Fibroblast of villous mesenchyme (primary cell): ENCODE measurements at regions not wholly inside any gene's neighbourhood (a gene's known extent, or its start where the extent isn't known, plus 50 kb on each side); places are given as distances from the start of the nearest gene placed in this dataset.

Experiments
- DNase-seq: peaks from one replicate; pipeline ENCODE4 v3.0.0-alpha.2; 2010; ENCODE audit warnings: low read depth
- H3K4me3 ChIP-seq: 2 replicates; pipeline ENCODE4 v1.5.1; 2011; ENCODE audit warnings: low read depth, mild to moderate bottlenecking, low read length
- TF ChIP-seq, protein P1 (sequence below): IDR thresholded peaks from 2 replicates; pipeline ENCODE4 v1.5.1; 2012; ENCODE audit warnings: low read depth, mild to moderate bottlenecking, low read length; ENCODE audit not compliant: insufficient read depth

DNA sequence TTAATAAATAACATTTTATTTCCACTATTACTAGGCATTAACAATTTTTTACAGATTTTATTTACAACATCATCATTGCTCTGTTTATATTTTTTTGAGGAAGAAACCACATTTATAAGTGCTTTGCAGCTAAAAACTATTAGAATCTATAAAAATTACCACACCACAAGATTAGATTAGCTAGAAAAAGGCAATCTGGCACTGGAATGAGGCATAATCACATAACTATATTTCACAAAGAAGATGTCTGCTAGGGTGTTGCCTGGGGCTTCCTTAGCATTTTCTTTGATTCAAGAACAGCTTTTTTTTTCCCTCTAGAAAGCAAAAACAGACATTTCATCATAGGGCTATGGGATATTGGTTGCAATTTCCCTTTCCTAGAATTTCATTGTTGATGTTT lies 2169.2 kb downstream of the MRPL39 start:
- TF ChIP-seq, protein P1, sequence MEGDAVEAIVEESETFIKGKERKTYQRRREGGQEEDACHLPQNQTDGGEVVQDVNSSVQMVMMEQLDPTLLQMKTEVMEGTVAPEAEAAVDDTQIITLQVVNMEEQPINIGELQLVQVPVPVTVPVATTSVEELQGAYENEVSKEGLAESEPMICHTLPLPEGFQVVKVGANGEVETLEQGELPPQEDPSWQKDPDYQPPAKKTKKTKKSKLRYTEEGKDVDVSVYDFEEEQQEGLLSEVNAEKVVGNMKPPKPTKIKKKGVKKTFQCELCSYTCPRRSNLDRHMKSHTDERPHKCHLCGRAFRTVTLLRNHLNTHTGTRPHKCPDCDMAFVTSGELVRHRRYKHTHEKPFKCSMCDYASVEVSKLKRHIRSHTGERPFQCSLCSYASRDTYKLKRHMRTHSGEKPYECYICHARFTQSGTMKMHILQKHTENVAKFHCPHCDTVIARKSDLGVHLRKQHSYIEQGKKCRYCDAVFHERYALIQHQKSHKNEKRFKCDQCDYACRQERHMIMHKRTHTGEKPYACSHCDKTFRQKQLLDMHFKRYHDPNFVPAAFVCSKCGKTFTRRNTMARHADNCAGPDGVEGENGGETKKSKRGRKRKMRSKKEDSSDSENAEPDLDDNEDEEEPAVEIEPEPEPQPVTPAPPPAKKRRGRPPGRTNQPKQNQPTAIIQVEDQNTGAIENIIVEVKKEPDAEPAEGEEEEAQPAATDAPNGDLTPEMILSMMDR: no peak
- no peak for DNase-seq

DNA sequence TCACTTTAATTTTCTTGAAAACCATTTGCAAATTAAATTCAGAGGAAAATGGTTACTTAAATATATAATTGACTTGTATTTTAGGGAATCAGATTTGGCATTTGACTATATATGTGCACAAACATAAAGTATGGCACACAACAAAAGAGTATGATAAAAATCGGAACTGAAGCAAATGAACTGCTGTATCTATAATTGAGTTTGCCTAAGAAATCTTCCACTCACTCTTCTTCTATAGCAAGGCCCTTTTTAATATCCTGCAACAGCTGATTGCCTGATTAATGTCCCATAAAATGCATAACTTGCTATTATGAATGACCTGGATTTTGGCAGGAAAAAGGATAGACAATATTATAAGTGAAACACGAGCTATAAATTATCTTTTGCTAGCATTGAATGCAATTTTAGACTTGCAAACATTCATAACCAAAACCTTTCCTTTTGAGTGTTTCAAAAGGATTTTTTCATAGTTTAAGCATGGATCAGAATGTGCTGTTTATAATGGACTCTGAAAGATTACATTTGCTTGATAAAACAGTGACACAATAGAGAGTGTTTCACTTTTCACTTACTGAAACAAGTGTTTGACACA lies 2204.3 kb downstream of the MRPL39 start:
- H3K4me3 ChIP-seq: no peak overlapping the region
- TF ChIP-seq, protein P1: no peak
- no peak for DNase-seq

More for the DNA sequence above, 2169.2 kb downstream of the MRPL39 start:
- H3K4me3 ChIP-seq: no peak overlapping the region

DNA sequence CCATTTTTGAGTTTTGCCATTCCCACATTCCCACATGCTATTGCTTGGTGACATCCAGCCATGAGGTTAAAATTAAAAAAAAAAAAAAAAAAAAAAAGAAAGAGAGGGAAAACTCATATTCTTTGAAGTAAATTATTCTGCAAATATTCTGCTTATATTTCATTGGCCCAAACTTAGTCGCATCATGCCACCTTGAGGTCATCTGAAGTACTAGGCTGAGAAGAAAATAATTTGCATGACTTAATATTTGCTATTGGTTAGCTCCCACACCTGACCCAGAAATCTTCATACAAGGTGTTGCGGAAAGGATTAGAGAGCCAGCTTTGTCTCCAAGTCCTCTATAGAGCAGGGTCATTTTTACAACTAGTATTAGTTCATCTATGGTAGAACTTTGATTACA lies 2206.0 kb downstream of the MRPL39 start:
- no peak for DNase-seq
- no peak overlapping the region for H3K4me3 ChIP-seq
- TF ChIP-seq, protein P1: no peak

DNA sequence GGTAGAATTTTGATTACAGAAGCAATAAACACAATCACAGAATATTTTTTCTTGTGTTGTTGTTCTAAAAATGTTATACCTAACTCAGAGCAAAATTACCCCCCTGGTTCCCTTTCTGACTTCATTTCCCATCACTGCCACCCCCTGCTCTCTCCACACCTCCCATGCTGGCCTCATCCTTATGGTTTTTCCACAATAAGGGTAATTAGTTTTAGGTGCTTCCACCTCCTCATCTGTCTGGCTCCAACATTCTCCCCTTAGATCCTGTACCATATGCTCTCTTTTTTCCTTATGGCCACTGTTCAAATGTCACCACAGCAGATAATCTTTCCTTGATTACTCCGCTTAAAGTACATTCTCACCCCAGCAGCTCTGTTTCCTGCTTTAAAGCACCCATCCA lies 2208.6 kb downstream of the MRPL39 start:
- no peak for DNase-seq
- no peak overlapping the region for H3K4me3 ChIP-seq
- TF ChIP-seq, protein P1: no peak

DNA sequence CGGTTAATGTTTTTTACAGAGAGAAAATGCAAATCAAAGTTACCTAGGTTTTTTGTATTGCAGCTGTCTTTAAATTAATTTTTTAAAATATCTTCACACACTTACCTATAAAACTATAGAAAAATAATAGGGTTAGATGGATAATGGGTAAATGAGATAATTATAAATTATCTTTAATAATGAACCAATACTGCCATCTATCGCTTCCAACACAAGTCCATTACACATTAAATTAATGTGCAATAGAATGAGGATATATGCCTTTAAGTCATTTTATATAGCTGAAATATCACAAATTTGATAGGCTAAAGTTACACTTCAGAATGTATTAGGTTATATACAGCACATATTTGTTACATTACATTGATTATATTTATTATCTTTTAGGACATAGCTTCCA lies 2212.8 kb downstream of the MRPL39 start:
- TF ChIP-seq, protein P1: no peak
- H3K4me3 ChIP-seq: no peak overlapping the region
- DNase-seq: no peak

DNA sequence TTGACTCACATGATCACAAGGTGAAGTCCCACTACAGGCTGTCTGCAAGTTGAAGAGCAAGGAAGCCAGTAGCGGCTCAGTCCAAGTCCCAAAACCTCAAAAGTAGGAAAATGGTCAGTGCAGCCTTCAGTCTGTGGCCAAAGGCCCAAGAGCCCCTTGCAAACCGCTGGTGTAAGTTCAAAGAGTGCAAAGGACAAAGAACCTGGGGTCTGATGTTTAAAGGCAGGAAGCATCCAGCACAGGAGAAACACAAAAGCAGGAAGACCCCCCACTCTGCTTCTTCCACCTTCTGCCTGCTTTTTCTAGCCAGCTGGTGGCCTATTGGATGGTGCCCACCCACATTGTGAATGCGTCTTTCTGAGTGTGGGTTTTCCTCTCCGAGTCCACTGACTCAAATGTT lies 2222.6 kb downstream of the MRPL39 start:
- no peak overlapping the region for H3K4me3 ChIP-seq
- no peak for DNase-seq
- TF ChIP-seq, protein P1: no peak

DNA sequence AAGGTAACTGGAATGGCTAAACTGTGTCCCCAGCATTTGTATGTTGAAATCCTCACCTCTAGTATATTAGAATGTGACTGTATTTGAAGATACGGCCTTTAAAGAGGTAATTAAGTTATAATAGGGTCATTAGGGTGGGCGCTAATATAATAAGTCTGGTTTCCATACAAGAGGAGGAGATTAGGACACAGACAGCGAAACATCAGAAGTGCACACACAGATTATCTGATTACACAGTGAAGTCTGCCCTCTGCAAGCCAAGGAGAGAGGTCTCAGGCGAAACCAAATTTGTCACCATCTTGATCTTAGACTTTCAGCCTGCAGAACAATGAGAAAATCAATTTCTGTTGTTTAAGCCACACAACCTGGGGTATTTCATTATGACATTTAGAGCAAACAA lies 2233.1 kb downstream of the MRPL39 start:
- H3K4me3 ChIP-seq: no peak overlapping the region
- no peak for DNase-seq
- TF ChIP-seq, protein P1: no peak
